Neural progenitor cell (in vitro differentiated cells): ENCODE measurements at regions not wholly inside any gene's neighbourhood (a gene's known extent, or its start where the extent isn't known, plus 50 kb on each side); places are given as distances from the start of the nearest gene placed in this dataset.

Source experiments
- DNase-seq: peaks from one replicate; pipeline ENCODE4 v3.0.0-alpha.2; 2016; ENCODE audit warnings: low spot score
- H2AFZ ChIP-seq: fragments of 200-600 bp; sonication (generic); replicated peaks from 2 replicates; pipeline ENCODE4 v1.6.1; 2016; ENCODE audit warnings: antibody characterized with exemption
- H3F3A ChIP-seq: fragments of 200-600 bp; sonication (generic); 2 replicates; pipeline ENCODE4 v1.6.1; 2016; ENCODE audit warnings: antibody characterized with exemption, low read depth
- H3K27ac ChIP-seq: fragments of 200-600 bp; sonication (generic); 2 replicates; pipeline ENCODE4 v1.5.1; 2016; ENCODE audit warnings: mild to moderate bottlenecking
- H3K27me3 ChIP-seq: fragments of 200-600 bp; sonication (generic); 2 replicates; pipeline ENCODE4 v1.6.1; 2016; ENCODE audit warnings: mild to moderate bottlenecking, moderate library complexity
- H3K36me3 ChIP-seq: fragments of 200-600 bp; sonication (generic); 2 replicates; pipeline ENCODE4 v1.5.1; 2016
- H3K4me1 ChIP-seq: fragments of 200-600 bp; sonication (generic); 2 replicates; pipeline ENCODE4 v1.6.1; 2016; ENCODE audit warnings: mixed run types
- H3K4me2 ChIP-seq: fragments of 200-600 bp; sonication (generic); 2 replicates; pipeline ENCODE4 v1.6.1; 2016
- H3K4me3 ChIP-seq: fragments of 200-600 bp; sonication (generic); 2 replicates; pipeline ENCODE4 v1.5.1; 2016
- H3K79me2 ChIP-seq: fragments of 200-600 bp; sonication (generic); 2 replicates; pipeline ENCODE4 v1.6.1; 2016; ENCODE audit warnings: low read depth
- H3K9ac ChIP-seq: fragments of 200-600 bp; sonication (generic); 2 replicates; pipeline ENCODE4 v1.6.1; 2016
- H3K9me3 ChIP-seq: fragments of 200-600 bp; sonication (generic); 2 replicates; pipeline ENCODE4 v1.5.1; 2016; ENCODE audit warnings: low read depth
- H4K20me1 ChIP-seq: fragments of 200-600 bp; sonication (generic); 2 replicates; pipeline ENCODE4 v1.6.1; 2016; ENCODE audit warnings: low read depth
- H3K27ac Mint-ChIP-seq: 3 replicates; pipeline ENCODE4 v1.8.0; 2021; ENCODE audit warnings: mixed read lengths
- H3K27me3 Mint-ChIP-seq: 2 replicates; pipeline ENCODE4 v1.8.0; 2022; ENCODE audit warnings: low read depth, mild to moderate bottlenecking, inconsistent platforms, moderate library complexity, mixed read lengths; ENCODE audit not compliant: insufficient read depth
- H3K36me3 Mint-ChIP-seq: 3 replicates; pipeline ENCODE4 v1.8.0; 2021; ENCODE audit warnings: mixed read lengths
- H3K4me1 Mint-ChIP-seq: 3 replicates; pipeline ENCODE4 v1.8.0; 2021; ENCODE audit warnings: mixed read lengths
- H3K4me3 Mint-ChIP-seq: 3 replicates; pipeline ENCODE4 v1.8.0; 2021; ENCODE audit warnings: mild to moderate bottlenecking, moderate library complexity, mixed read lengths
- H3K9me3 Mint-ChIP-seq: 3 replicates; pipeline ENCODE4 v1.8.0; 2020; ENCODE audit warnings: mixed read lengths
- CTCF ChIP-seq: fragments of 200-600 bp; sonication (generic); IDR thresholded peaks from 2 replicates; pipeline ENCODE4 v1.5.1; 2017; ENCODE audit warnings: antibody characterized with exemption, mild to moderate bottlenecking
- EZH2 ChIP-seq: fragments of 200-600 bp; sonication (generic); IDR thresholded peaks from 2 replicates; pipeline ENCODE4 v1.6.1; 2017; ENCODE audit warnings: antibody characterized with exemption, mild to moderate bottlenecking, moderate library complexity
- EZH2phosphoT487 ChIP-seq: fragments of 200-600 bp; sonication (generic); IDR thresholded peaks from 2 replicates; pipeline ENCODE4 v1.6.1; 2017; ENCODE audit warnings: antibody characterized with exemption

- H3K9ac ChIP-seq: no peak overlapping the region
- peaks cover 48% of the 10 kb centered on the region for H3K4me1 Mint-ChIP-seq
Measured at GRCh38 chr7:3243680-3244079, 57.4 kb upstream of the SDK1 start.

GRCh38 chr7:3244241-3244814 is 56.7 kb upstream of the SDK1 start:
- H3K79me2 ChIP-seq: no peaks in the 10 kb centered on the region
- Mint-ChIP-seq H3K27me3 (peaks cover 7% of the 10 kb centered on the region), H3K27ac (no peak overlapping the region), H3K9me3 (peaks cover 20% of the 10 kb centered on the region), H3K4me1 (peaks cover 50% of the 10 kb centered on the region), H3K36me3 (peaks cover 3% of the 10 kb centered on the region), H3K4me3 (no peak overlapping the region)
- no peak for TF ChIP-seq EZH2
- no peak for TF ChIP-seq CTCF
- no peaks in the 10 kb centered on the region for H4K20me1 ChIP-seq
- no peak overlapping the region for H3K9ac ChIP-seq
- peaks cover 19% of the 10 kb centered on the region for H3K4me1 ChIP-seq
- H3K36me3 ChIP-seq: no peaks in the 10 kb centered on the region
- no peak overlapping the region for H3K4me2 ChIP-seq
- no peak overlapping the region for H2AFZ ChIP-seq
- H3K4me3 ChIP-seq: no peak overlapping the region
- no peaks in the 10 kb centered on the region for H3K9me3 ChIP-seq
- no peak overlapping the region for H3K27ac ChIP-seq
- no peaks in the 10 kb centered on the region for H3K27me3 ChIP-seq
- no peak for DNase-seq
- H3F3A ChIP-seq: peaks cover 20% of the 10 kb centered on the region

More at GRCh38 chr7:3243680-3244079, 57.4 kb upstream of the SDK1 start:
- no peaks in the 10 kb centered on the region for H3K79me2 ChIP-seq
- H3K9me3 ChIP-seq: no peaks in the 10 kb centered on the region
- DNase-seq: no peak
- Mint-ChIP-seq H3K9me3 (peaks cover 20% of the 10 kb centered on the region), H3K27ac (peak overlapping the region; percentile 76), H3K27me3 (peaks cover 5% of the 10 kb centered on the region), H3K36me3 (peaks cover 3% of the 10 kb centered on the region), H3K4me3 (no peak overlapping the region)
- H3K4me3 ChIP-seq: no peak overlapping the region
- no peaks in the 10 kb centered on the region for H3K27me3 ChIP-seq
- H3K36me3 ChIP-seq: no peaks in the 10 kb centered on the region
- H3K4me1 ChIP-seq: peaks cover 17% of the 10 kb centered on the region
- H4K20me1 ChIP-seq: no peaks in the 10 kb centered on the region
- no peak overlapping the region for H2AFZ ChIP-seq
- TF ChIP-seq EZH2phosphoT487 (no peak), CTCF (no peak), EZH2 (no peak)
- H3K4me2 ChIP-seq: no peak overlapping the region
- H3K27ac ChIP-seq: no peak overlapping the region
- peaks cover 20% of the 10 kb centered on the region for H3F3A ChIP-seq

GRCh38 chr7:3245077-3245476 is 56.0 kb upstream of the SDK1 start:
- H3K4me2 ChIP-seq: no peak overlapping the region
- peaks cover 20% of the 10 kb centered on the region for H3F3A ChIP-seq
- no peak for DNase-seq
- Mint-ChIP-seq H3K36me3 (peaks cover 3% of the 10 kb centered on the region), H3K4me1 (peaks cover 50% of the 10 kb centered on the region), H3K4me3 (no peak overlapping the region), H3K27ac (peak overlapping the region; percentile 40), H3K9me3 (peaks cover 20% of the 10 kb centered on the region), H3K27me3 (peaks cover 5% of the 10 kb centered on the region)
- peaks cover 19% of the 10 kb centered on the region for H3K4me1 ChIP-seq
- no peaks in the 10 kb centered on the region for H4K20me1 ChIP-seq
- no peaks in the 10 kb centered on the region for H3K27me3 ChIP-seq
- H3K79me2 ChIP-seq: no peaks in the 10 kb centered on the region
- no peak overlapping the region for H3K27ac ChIP-seq
- TF ChIP-seq CTCF (no peak), EZH2phosphoT487 (no peak), EZH2 (no peak)
- H2AFZ ChIP-seq: no peak overlapping the region
- no peak overlapping the region for H3K9ac ChIP-seq
- no peaks in the 10 kb centered on the region for H3K36me3 ChIP-seq
- H3K4me3 ChIP-seq: no peak overlapping the region
- no peaks in the 10 kb centered on the region for H3K9me3 ChIP-seq
